Astrocyte (in vitro differentiated cells and primary cell): ENCODE measurements at regions not wholly inside any gene's neighbourhood (a gene's known extent, or its start where the extent isn't known, plus 50 kb on each side); places are given as distances from the start of the nearest gene placed in this dataset.

Experiments used
- DNase-seq: peaks from one replicate; pipeline ENCODE4 v3.0.0-alpha.2; 2010; ENCODE audit warnings: low read depth
- FAIRE-seq: peaks from 2 replicates; lab custom pipeline; 2011; peaks lifted over from hg19 to GRCh38; lab: Jason Lieb, UNC
- H2AFZ ChIP-seq: 2 replicates; pipeline ENCODE4 v1.6.0; 2012; ENCODE audit warnings: low read depth, low read length, inconsistent platforms
- H3K27ac ChIP-seq: 2 replicates; pipeline ENCODE4 v1.5.1; 2011; ENCODE audit warnings: low read depth, low read length, inconsistent platforms
- H3K27me3 ChIP-seq: 2 replicates; pipeline ENCODE4 v1.6.0; 2011; ENCODE audit warnings: low read length, inconsistent platforms; ENCODE audit not compliant: insufficient read depth
- H3K36me3 ChIP-seq: 2 replicates; pipeline ENCODE4 v1.5.1; 2011; ENCODE audit warnings: low read length, inconsistent platforms; ENCODE audit not compliant: insufficient read depth
- H3K4me1 ChIP-seq: 2 replicates; pipeline ENCODE4 v1.5.1; 2011; ENCODE audit warnings: low read length, inconsistent platforms; ENCODE audit not compliant: insufficient read depth
- H3K4me2 ChIP-seq: 2 replicates; pipeline ENCODE4 v1.6.0; 2012; ENCODE audit warnings: low read length, inconsistent platforms
- H3K4me3 ChIP-seq: 2 replicates; pipeline ENCODE4 v1.5.1; 2011; ENCODE audit warnings: low read depth, mild to moderate bottlenecking, low read length, inconsistent platforms; ENCODE audit not compliant: insufficient read depth
- H3K79me2 ChIP-seq: 2 replicates; pipeline ENCODE4 v1.6.0; 2012; ENCODE audit warnings: mild to moderate bottlenecking, low read length, inconsistent platforms; ENCODE audit not compliant: insufficient read depth
- H3K9ac ChIP-seq: 2 replicates; pipeline ENCODE4 v1.6.0; 2012; ENCODE audit warnings: mild to moderate bottlenecking, low read length, inconsistent platforms
- H3K9me3 ChIP-seq: 2 replicates; pipeline ENCODE4 v1.5.1; 2012; ENCODE audit warnings: low read depth, mild to moderate bottlenecking, low read length, inconsistent platforms; ENCODE audit not compliant: insufficient read depth
- H4K20me1 ChIP-seq: 2 replicates; pipeline ENCODE4 v1.6.0; 2012; ENCODE audit warnings: low read length, inconsistent platforms; ENCODE audit not compliant: insufficient read depth
- H3K27ac Mint-ChIP-seq: one replicate; pipeline ENCODE4 v1.8.0; 2021; ENCODE audit warnings: mild to moderate bottlenecking, mixed read lengths; ENCODE audit not compliant: unreplicated experiment
- H3K27me3 Mint-ChIP-seq: one replicate; pipeline ENCODE4 v1.8.0; 2021; ENCODE audit warnings: low read depth, mixed read lengths; ENCODE audit not compliant: unreplicated experiment
- H3K36me3 Mint-ChIP-seq: one replicate; pipeline ENCODE4 v1.8.0; 2021; ENCODE audit warnings: low read depth, mixed read lengths; ENCODE audit not compliant: unreplicated experiment
- H3K4me1 Mint-ChIP-seq: one replicate; pipeline ENCODE4 v1.8.0; 2021; ENCODE audit warnings: low read depth, mixed read lengths; ENCODE audit not compliant: unreplicated experiment
- H3K4me3 Mint-ChIP-seq: one replicate; pipeline ENCODE4 v1.8.0; 2021; ENCODE audit warnings: mild to moderate bottlenecking, moderate library complexity, mixed read lengths; ENCODE audit not compliant: unreplicated experiment
- H3K9me3 Mint-ChIP-seq: one replicate; pipeline ENCODE4 v1.8.0; 2021; ENCODE audit warnings: mild to moderate bottlenecking, mixed read lengths; ENCODE audit not compliant: unreplicated experiment
- CTCF ChIP-seq: IDR thresholded peaks from 2 replicates; pipeline ENCODE4 v1.5.1; 2011; ENCODE audit warnings: low read depth, mild to moderate bottlenecking, inconsistent platforms, low read length, moderate library complexity; ENCODE audit not compliant: insufficient read depth
- EZH2 ChIP-seq: IDR thresholded peaks from 2 replicates; pipeline ENCODE4 v1.6.1; 2012; ENCODE audit warnings: mild to moderate bottlenecking, low read length, inconsistent platforms; ENCODE audit not compliant: insufficient read depth

GRCh38 chr3:150311156-150311555 is 96.9 kb upstream of the TSC22D2 start:
- TF ChIP-seq CTCF (no peak), EZH2 (no peak)
- no peaks in the 10 kb centered on the region for H3K36me3 ChIP-seq
- H3K4me3 Mint-ChIP-seq, result no peak overlapping the region
- no peak for DNase-seq
- no peaks in the 10 kb centered on the region for H4K20me1 ChIP-seq
- H3K27ac Mint-ChIP-seq, result no peak overlapping the region
- peaks cover 7% of the 10 kb centered on the region for H3K4me1 ChIP-seq
- H3K27ac ChIP-seq, result no peak overlapping the region
- no peak overlapping the region for H2AFZ ChIP-seq
- no peaks in the 10 kb centered on the region for H3K27me3 Mint-ChIP-seq
- peaks cover 8% of the 10 kb centered on the region for H3K9me3 Mint-ChIP-seq
- FAIRE-seq, result no peak
- no peaks in the 10 kb centered on the region for H3K79me2 ChIP-seq
- no peaks in the 10 kb centered on the region for H3K27me3 ChIP-seq
- peaks cover 9% of the 10 kb centered on the region for H3K4me1 Mint-ChIP-seq
- H3K4me2 ChIP-seq, result no peak overlapping the region
- no peak overlapping the region for H3K4me3 ChIP-seq
- no peak overlapping the region for H3K9ac ChIP-seq
- H3K36me3 Mint-ChIP-seq, result no peaks in the 10 kb centered on the region
- no peaks in the 10 kb centered on the region for H3K9me3 ChIP-seq

- no peak for TF ChIP-seq EZH2
- TF ChIP-seq CTCF, result no peak
- H3K79me2 ChIP-seq, result no peaks in the 10 kb centered on the region
- no peaks in the 10 kb centered on the region for H4K20me1 ChIP-seq
- DNase-seq, result peak; percentile 76
- no peak overlapping the region for H3K27ac ChIP-seq
- H3K4me1 ChIP-seq, result peaks cover 7% of the 10 kb centered on the region
- no peak overlapping the region for H2AFZ ChIP-seq
- no peaks in the 10 kb centered on the region for H3K36me3 ChIP-seq
- H3K4me3 ChIP-seq, result no peak overlapping the region
- Mint-ChIP-seq H3K27me3 (no peaks in the 10 kb centered on the region), H3K9me3 (peaks cover 8% of the 10 kb centered on the region), H3K27ac (peak overlapping the region; percentile 5), H3K36me3 (no peaks in the 10 kb centered on the region), H3K4me3 (no peak overlapping the region), H3K4me1 (peaks cover 7% of the 10 kb centered on the region)
- H3K9me3 ChIP-seq, result no peaks in the 10 kb centered on the region
- no peak overlapping the region for H3K9ac ChIP-seq
- peak; percentile 91 for FAIRE-seq
- no peaks in the 10 kb centered on the region for H3K27me3 ChIP-seq
- no peak overlapping the region for H3K4me2 ChIP-seq
Measured at GRCh38 chr3:150309557-150309956, 98.5 kb upstream of the TSC22D2 start.

GRCh38 chr3:150309257-150309542 is 98.9 kb upstream of the TSC22D2 start:
- H3K79me2 ChIP-seq, result no peaks in the 10 kb centered on the region
- no peak overlapping the region for H2AFZ ChIP-seq
- H3K9me3 ChIP-seq, result no peaks in the 10 kb centered on the region
- no peaks in the 10 kb centered on the region for H4K20me1 ChIP-seq
- H3K27ac ChIP-seq, result no peak overlapping the region
- H3K27me3 ChIP-seq, result no peaks in the 10 kb centered on the region
- no peak for TF ChIP-seq CTCF
- no peak for TF ChIP-seq EZH2
- H3K4me3 Mint-ChIP-seq, result no peak overlapping the region
- no peaks in the 10 kb centered on the region for H3K27me3 Mint-ChIP-seq
- DNase-seq (no peak), FAIRE-seq (no peak)
- H3K4me1 ChIP-seq, result peaks cover 7% of the 10 kb centered on the region
- H3K4me3 ChIP-seq, result no peak overlapping the region
- H3K4me2 ChIP-seq, result no peak overlapping the region
- no peak overlapping the region for H3K9ac ChIP-seq
- H3K9me3 Mint-ChIP-seq, result peaks cover 8% of the 10 kb centered on the region
- no peak overlapping the region for H3K27ac Mint-ChIP-seq
- H3K4me1 Mint-ChIP-seq, result peaks cover 7% of the 10 kb centered on the region
- H3K36me3 Mint-ChIP-seq, result no peaks in the 10 kb centered on the region
- no peaks in the 10 kb centered on the region for H3K36me3 ChIP-seq
